ENCODE measurements at regions not wholly inside any gene's neighbourhood (a gene's known extent, or its start where the extent isn't known, plus 50 kb on each side); places are given as distances from the start of the nearest gene placed in this dataset.

DNA sequence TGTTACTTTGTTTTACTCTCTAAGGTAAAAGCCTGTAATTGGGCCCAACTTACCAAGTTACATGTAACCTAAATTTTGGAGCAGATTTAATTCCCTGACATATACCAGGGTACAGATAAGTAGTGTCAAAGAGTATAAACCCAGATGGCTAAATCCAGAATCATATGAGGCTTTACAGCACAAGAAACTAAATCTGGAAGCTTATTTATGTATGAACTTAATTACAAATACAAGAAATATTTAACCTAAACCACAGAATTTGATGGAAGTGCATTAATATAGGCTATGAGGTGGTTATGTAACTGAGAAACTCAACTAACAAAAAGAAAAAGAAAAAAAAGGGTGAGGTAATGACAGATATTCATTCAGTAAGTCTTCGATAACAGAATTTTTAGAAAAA, 930.2 kb upstream of the ALCAM start (continued):
- TF ChIP-seq, protein P1, sequence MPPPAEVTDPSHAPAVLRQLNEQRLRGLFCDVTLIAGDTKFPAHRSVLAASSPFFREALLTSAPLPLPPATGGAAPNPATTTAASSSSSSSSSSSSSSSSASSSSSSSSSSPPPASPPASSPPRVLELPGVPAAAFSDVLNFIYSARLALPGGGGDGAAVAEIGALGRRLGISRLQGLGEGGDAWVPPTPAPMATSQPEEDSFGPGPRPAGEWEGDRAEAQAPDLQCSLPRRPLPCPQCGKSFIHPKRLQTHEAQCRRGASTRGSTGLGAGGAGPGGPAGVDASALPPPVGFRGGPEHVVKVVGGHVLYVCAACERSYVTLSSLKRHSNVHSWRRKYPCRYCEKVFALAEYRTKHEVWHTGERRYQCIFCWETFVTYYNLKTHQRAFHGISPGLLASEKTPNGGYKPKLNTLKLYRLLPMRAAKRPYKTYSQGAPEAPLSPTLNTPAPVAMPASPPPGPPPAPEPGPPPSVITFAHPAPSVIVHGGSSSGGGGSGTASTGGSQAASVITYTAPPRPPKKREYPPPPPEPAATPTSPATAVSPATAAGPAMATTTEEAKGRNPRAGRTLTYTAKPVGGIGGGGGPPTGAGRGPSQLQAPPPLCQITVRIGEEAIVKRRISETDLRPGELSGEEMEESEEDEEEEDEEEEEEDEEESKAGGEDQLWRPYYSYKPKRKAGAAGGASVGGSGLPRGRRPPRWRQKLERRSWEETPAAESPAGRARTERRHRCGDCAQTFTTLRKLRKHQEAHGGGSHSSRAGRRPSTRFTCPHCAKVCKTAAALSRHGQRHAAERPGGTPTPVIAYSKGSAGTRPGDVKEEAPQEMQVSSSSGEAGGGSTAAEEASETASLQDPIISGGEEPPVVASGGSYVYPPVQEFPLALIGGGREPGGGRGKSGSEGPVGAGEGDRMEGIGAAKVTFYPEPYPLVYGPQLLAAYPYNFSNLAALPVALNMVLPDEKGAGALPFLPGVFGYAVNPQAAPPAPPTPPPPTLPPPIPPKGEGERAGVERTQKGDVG (CRISPR knock-in tag; IDR thresholded peaks at IDR 0.05) = no peak
- TF ChIP-seq SUZ12 (IDR thresholded peaks at IDR 0.05; ENCODE audit: unreplicated experiment) = no peak
- TF ChIP-seq MEF2A (IDR thresholded peaks at IDR 0.05; ENCODE audit: insufficient read depth, low read depth, low read length) = no peak

DNA sequence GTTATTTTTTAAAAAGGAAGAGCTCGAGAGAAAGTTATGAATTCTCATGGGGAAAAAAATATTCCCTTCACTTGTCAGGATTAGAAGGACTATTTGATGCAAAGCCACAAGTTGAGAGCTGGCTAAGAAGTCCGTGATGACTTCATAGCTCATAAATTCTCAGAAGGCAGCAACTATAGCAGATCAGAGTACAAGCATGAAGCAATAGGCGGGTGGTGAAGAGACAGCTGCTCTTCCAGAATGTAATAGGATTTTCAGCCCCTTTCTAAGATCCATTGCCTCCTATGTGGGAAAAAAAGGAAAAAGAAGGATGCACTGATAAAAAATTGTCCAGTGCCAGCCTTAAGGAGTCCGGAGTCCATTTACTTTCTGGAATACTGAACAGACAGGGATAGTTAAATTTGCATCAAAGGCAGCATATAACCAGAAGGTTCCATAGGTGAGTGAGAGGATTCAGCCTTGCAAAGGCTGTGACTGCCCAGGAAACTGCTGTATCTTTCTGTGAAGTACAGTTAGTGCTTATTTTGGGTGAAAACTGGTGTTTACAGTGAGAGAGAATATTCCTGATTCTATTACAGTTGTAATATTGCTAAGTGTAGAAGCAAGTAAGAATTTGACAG, 929.5 kb upstream of the ALCAM start:
- ChIA-PET RAD21 (ENCODE audit: unreplicated experiment) (no interaction called here), POLR2A (no interaction called here), CTCF (interaction anchor here (1.3 kb wide), 1 partner anchor 163 kb away, joined by 3 read pairs; no protein-coding TSS in a partner anchor), SMC1A (ENCODE audit: uncharacterized antibody, unreplicated experiment) (interaction anchor here (0.9 to 2.1 kb wide), 2 partner anchors 15 to 22 kb away, joined by 4 to 6 read pairs; no protein-coding TSS in a partner anchor)
- ATAC-seq = no peak
- H3K79me2 ChIP-seq (ENCODE audit: control insufficient read depth, insufficient read depth, low read length) = no peaks in the 10 kb centered on the region
- no peak for DNase-seq (ENCODE audit: low read depth, low spot score)
- H3K9me3 ChIP-seq (replicated peaks; ENCODE audit: control insufficient read depth, insufficient read depth, low read length) = peaks cover 1% of the 10 kb centered on the region; the same call in 1 of the 3 replicates
- H3K4me1 ChIP-seq (ENCODE audit: control insufficient read depth, insufficient read depth, low read length) = no peaks in the 10 kb centered on the region
- H3K9ac ChIP-seq (ENCODE audit: control insufficient read depth, insufficient read depth, low read length) = no peak overlapping the region
- H3K4me3 ChIP-seq = no peak overlapping the region
- no peak overlapping the region for H3K4me2 ChIP-seq (ENCODE audit: control insufficient read depth, insufficient read depth)
- H3K27me3 ChIP-seq (replicated peaks in 1 of 2; ENCODE audit: control insufficient read depth in 2 of 2, insufficient read depth in 2 of 2, low read length in 1 of 2) = no peaks in the 10 kb centered on the region
- H3K36me3 ChIP-seq (ENCODE audit: control insufficient read depth in 2 of 2, insufficient read depth in 2 of 2, low read length in 1 of 2) = no peaks in the 10 kb centered on the region
- no peak overlapping the region for H3K27ac ChIP-seq (ENCODE audit: control insufficient read depth, insufficient read depth)
- no peak for TF ChIP-seq CBFB (IDR thresholded peaks at IDR 0.05; ENCODE audit: low read depth)
- TF ChIP-seq, protein P2, sequence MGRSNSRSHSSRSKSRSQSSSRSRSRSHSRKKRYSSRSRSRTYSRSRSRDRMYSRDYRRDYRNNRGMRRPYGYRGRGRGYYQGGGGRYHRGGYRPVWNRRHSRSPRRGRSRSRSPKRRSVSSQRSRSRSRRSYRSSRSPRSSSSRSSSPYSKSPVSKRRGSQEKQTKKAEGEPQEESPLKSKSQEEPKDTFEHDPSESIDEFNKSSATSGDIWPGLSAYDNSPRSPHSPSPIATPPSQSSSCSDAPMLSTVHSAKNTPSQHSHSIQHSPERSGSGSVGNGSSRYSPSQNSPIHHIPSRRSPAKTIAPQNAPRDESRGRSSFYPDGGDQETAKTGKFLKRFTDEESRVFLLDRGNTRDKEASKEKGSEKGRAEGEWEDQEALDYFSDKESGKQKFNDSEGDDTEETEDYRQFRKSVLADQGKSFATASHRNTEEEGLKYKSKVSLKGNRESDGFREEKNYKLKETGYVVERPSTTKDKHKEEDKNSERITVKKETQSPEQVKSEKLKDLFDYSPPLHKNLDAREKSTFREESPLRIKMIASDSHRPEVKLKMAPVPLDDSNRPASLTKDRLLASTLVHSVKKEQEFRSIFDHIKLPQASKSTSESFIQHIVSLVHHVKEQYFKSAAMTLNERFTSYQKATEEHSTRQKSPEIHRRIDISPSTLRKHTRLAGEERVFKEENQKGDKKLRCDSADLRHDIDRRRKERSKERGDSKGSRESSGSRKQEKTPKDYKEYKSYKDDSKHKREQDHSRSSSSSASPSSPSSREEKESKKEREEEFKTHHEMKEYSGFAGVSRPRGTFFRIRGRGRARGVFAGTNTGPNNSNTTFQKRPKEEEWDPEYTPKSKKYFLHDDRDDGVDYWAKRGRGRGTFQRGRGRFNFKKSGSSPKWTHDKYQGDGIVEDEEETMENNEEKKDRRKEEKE (IDR thresholded peaks at IDR 0.05) = no peak
- TF ChIP-seq ZNF274 (IDR thresholded peaks at IDR 0.05; ENCODE audit: insufficient read depth, insufficient read length) = no peak
- TF ChIP-seq, protein P3, sequence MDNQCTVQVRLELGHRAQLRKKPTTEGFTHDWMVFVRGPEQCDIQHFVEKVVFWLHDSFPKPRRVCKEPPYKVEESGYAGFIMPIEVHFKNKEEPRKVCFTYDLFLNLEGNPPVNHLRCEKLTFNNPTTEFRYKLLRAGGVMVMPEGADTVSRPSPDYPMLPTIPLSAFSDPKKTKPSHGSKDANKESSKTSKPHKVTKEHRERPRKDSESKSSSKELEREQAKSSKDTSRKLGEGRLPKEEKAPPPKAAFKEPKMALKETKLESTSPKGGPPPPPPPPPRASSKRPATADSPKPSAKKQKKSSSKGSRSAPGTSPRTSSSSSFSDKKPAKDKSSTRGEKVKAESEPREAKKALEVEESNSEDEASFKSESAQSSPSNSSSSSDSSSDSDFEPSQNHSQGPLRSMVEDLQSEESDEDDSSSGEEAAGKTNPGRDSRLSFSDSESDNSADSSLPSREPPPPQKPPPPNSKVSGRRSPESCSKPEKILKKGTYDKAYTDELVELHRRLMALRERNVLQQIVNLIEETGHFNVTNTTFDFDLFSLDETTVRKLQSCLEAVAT (IDR thresholded peaks at IDR 0.05) = no peak
- no peak for TF ChIP-seq ZSCAN29 (IDR thresholded peaks at IDR 0.05)
- TF ChIP-seq, protein P4, sequence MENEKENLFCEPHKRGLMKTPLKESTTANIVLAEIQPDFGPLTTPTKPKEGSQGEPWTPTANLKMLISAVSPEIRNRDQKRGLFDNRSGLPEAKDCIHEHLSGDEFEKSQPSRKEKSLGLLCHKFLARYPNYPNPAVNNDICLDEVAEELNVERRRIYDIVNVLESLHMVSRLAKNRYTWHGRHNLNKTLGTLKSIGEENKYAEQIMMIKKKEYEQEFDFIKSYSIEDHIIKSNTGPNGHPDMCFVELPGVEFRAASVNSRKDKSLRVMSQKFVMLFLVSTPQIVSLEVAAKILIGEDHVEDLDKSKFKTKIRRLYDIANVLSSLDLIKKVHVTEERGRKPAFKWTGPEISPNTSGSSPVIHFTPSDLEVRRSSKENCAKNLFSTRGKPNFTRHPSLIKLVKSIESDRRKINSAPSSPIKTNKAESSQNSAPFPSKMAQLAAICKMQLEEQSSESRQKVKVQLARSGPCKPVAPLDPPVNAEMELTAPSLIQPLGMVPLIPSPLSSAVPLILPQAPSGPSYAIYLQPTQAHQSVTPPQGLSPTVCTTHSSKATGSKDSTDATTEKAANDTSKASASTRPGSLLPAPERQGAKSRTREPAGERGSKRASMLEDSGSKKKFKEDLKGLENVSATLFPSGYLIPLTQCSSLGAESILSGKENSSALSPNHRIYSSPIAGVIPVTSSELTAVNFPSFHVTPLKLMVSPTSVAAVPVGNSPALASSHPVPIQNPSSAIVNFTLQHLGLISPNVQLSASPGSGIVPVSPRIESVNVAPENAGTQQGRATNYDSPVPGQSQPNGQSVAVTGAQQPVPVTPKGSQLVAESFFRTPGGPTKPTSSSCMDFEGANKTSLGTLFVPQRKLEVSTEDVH (IDR thresholded peaks at IDR 0.05; ENCODE audit: low read depth, partially characterized antibody) = no peak
- no peak for TF ChIP-seq TBL1XR1 (IDR thresholded peaks at IDR 0.05; ENCODE audit: low read depth, low read length)
- no peak for TF ChIP-seq POU2F2 (IDR thresholded peaks at IDR 0.05; ENCODE audit: borderline replicate concordance, low read depth, low read length)
- no peak for TF ChIP-seq ZNF217 (IDR thresholded peaks at IDR 0.05)
- in situ Hi-C loops (cut with MboI) (no loop called here), intact Hi-C loops (cut with micrococcal nuclease; ENCODE audit: unreplicated experiment) (no loop called here)
- WGBS (ENCODE audit: insufficient coverage, insufficient replicate concordance, low lambda C conversion rate, missing lambda C conversion rate) = 83% methylated on average over 4 of the region's 4 CpGs
- no peak for FAIRE-seq
- no peak overlapping the region for H2AFZ ChIP-seq (ENCODE audit: control insufficient read depth, low read depth, low read length)
- no peaks in the 10 kb centered on the region for H4K20me1 ChIP-seq (ENCODE audit: control insufficient read depth, insufficient read depth)
- BruUV-seq (replicated peaks) = no TSS peak
